H1 (cell line): ENCODE measurements at regions not wholly inside any gene's neighbourhood (a gene's known extent, or its start where the extent isn't known, plus 50 kb on each side); places are given as distances from the start of the nearest gene placed in this dataset.

Source experiments
- KDM1A ChIP-seq: fragments of 200-600, 300-600 bp; sonication (generic); IDR thresholded peaks from 2 replicates; pipeline ENCODE4 v1.7.1; 2016; ENCODE audit warnings: mild to moderate bottlenecking, low read length, borderline replicate concordance
- YY1 ChIP-seq: IDR thresholded peaks from 2 replicates; pipeline ENCODE4 v1.6.1; 2011; ENCODE audit warnings: low read depth, mild to moderate bottlenecking, low read length
- TF ChIP-seq, protein P1 (sequence below): IDR thresholded peaks from 2 replicates; pipeline ENCODE4 v1.6.1; 2012; ENCODE audit warnings: low read length, inconsistent platforms

- TF ChIP-seq, protein P1, sequence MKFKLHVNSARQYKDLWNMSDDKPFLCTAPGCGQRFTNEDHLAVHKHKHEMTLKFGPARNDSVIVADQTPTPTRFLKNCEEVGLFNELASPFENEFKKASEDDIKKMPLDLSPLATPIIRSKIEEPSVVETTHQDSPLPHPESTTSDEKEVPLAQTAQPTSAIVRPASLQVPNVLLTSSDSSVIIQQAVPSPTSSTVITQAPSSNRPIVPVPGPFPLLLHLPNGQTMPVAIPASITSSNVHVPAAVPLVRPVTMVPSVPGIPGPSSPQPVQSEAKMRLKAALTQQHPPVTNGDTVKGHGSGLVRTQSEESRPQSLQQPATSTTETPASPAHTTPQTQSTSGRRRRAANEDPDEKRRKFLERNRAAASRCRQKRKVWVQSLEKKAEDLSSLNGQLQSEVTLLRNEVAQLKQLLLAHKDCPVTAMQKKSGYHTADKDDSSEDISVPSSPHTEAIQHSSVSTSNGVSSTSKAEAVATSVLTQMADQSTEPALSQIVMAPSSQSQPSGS: no peak
- TF ChIP-seq YY1 (no peak), KDM1A (no peak)
Observed at GRCh38 chr2:23293063-23293462, 91.9 kb upstream of the KLHL29 start (continued).
